A549 (cell line): ENCODE measurements at regions not wholly inside any gene's neighbourhood (a gene's known extent, or its start where the extent isn't known, plus 50 kb on each side); places are given as distances from the start of the nearest gene placed in this dataset.

ENCODE experiments used
- CBX2 ChIP-seq: fragments of 200-600 bp; sonication (generic); IDR thresholded peaks from 2 replicates; pipeline ENCODE4 v1.6.1; 2016; ENCODE audit warnings: low read depth, mild to moderate bottlenecking, borderline replicate concordance
- CEBPB ChIP-seq, 2 experiments: fragments of >200 bp in 1 of 2; sonication (Bioruptor Twin) in 1 of 2; formaldehyde crosslinking in 1 of 2; IDR thresholded peaks; 2 replicates each; pipeline ENCODE4 v1.6.1; 2012 to 2016
- CHD2 ChIP-seq: fragments of 150-350 bp; IDR thresholded peaks from 2 replicates; pipeline ENCODE4 v1.6.1; 2014; ENCODE audit warnings: low read length; ENCODE audit not compliant: partially characterized antibody
- CTCF ChIP-seq: fragments of >200 bp; sonication (Bioruptor Twin); formaldehyde crosslinking; IDR thresholded peaks from 3 replicates; pipeline ENCODE4 v1.5.1; 2016
- JUN ChIP-seq, 2 experiments: fragments of >200 bp; sonication (Bioruptor Twin); formaldehyde crosslinking; IDR thresholded peaks; 2 replicates in 1 of 2; 3 replicates in 1 of 2; pipeline ENCODE4 v1.6.1; 2016 to 2017
- MAFK ChIP-seq: fragments of 450-650 bp; IDR thresholded peaks from 2 replicates; pipeline ENCODE4 v1.6.1; 2014; ENCODE audit not compliant: partially characterized antibody
- MAX ChIP-seq: IDR thresholded peaks from 2 replicates; pipeline ENCODE4 v1.6.1; 2012
- POLR2A ChIP-seq: IDR thresholded peaks from 2 replicates; pipeline ENCODE4 v1.6.1; 2012; ENCODE audit warnings: mild to moderate bottlenecking, low read length
- POLR2AphosphoS2 ChIP-seq: conservative IDR thresholded peaks from 2 replicates; pipeline ENCODE4 v1.6.1; 2012; ENCODE audit warnings: low read length, improper control_type of control experiment, inconsistent platforms
- RAD21 ChIP-seq, 2 experiments: fragments of >200 bp in 1 of 2; sonication (Bioruptor Twin) in 1 of 2; formaldehyde crosslinking in 1 of 2; IDR thresholded peaks in 1 of 2; conservative IDR thresholded peaks in 1 of 2; 2 replicates in 1 of 2; 3 replicates in 1 of 2; pipeline ENCODE4 v1.6.1; 2012 to 2018; ENCODE audit warnings: inconsistent platforms in 1 of 2
- SREBF2 ChIP-seq: fragments of 450-650 bp; IDR thresholded peaks from 2 replicates; pipeline ENCODE4 v1.6.1; 2014; ENCODE audit warnings: mild to moderate bottlenecking, moderate library complexity
- USF2 ChIP-seq: fragments of 450-650 bp; IDR thresholded peaks from 2 replicates; pipeline ENCODE4 v1.6.1; 2014; ENCODE audit warnings: antibody characterized with exemption

- no peak for TF ChIP-seq CHD2
- TF ChIP-seq CTCF = no peak
- TF ChIP-seq RAD21 (conservative IDR thresholded peaks at IDR 0.05 in 1 of 2, IDR thresholded peaks at IDR 0.05 in 1 of 2) = no peak
- TF ChIP-seq POLR2A = no peak
- no peak for TF ChIP-seq POLR2AphosphoS2
- TF ChIP-seq SREBF2 = no peak
- no peak for TF ChIP-seq CEBPB (IDR thresholded peaks at IDR 0.05)
- no peak for TF ChIP-seq JUN (IDR thresholded peaks at IDR 0.05)
- TF ChIP-seq USF2 = no peak
- no peak for TF ChIP-seq MAFK
- TF ChIP-seq CBX2 = no peak
- no peak for TF ChIP-seq MAX
Observed at GRCh38 chr21:19995253-19995652, 1003.0 kb upstream of the NCAM2 start.
